Activated T-helper 2 cell treated with anti-CD3 and anti-CD28 coated beads, Interferon-gamma antibody, Interleukin-2, Interleukin-4, amounts not matched to agents 10 μg/mL and 5 μg/mL and 100 μg/mL, durations not matched to agents 14 hours and 24 hours and 36 hours (primary cell): ENCODE measurements at regions not wholly inside any gene's neighbourhood (a gene's known extent, or its start where the extent isn't known, plus 50 kb on each side); places are given as distances from the start of the nearest gene placed in this dataset.
"Not testable (repeated sequence)": the region's sequence is repeated elsewhere in the genome, so short reads cannot be mapped to it uniquely, and the experiment has no call there.

Experiments
- DNase-seq: peaks from one replicate; pipeline ENCODE4 v3.0.0; 2021; ENCODE audit warnings: low spot score
- H3K27ac Mint-ChIP-seq: one replicate; pipeline ENCODE4 v1.8.0; 2021; ENCODE audit warnings: mixed read lengths
- H3K27me3 Mint-ChIP-seq: one replicate; pipeline ENCODE4 v1.8.0; 2021; ENCODE audit warnings: low read depth, mixed read lengths
- H3K36me3 Mint-ChIP-seq: one replicate; pipeline ENCODE4 v1.8.0; 2021; ENCODE audit warnings: low read depth, mixed read lengths
- H3K4me1 Mint-ChIP-seq: one replicate; pipeline ENCODE4 v1.8.0; 2021; ENCODE audit warnings: low read depth, mixed read lengths
- H3K4me3 Mint-ChIP-seq: one replicate; pipeline ENCODE4 v1.8.0; 2021; ENCODE audit warnings: low read depth, mild to moderate bottlenecking, moderate library complexity, mixed read lengths
- H3K9me3 Mint-ChIP-seq: one replicate; pipeline ENCODE4 v1.8.0; 2021; ENCODE audit warnings: mixed read lengths
- intact Hi-C: fragments of 100-400 bp; cut with micrococcal nuclease; formaldehyde crosslinking; loops from one replicate; pipeline ENCODE4 v1.15.1; 2023

DNA sequence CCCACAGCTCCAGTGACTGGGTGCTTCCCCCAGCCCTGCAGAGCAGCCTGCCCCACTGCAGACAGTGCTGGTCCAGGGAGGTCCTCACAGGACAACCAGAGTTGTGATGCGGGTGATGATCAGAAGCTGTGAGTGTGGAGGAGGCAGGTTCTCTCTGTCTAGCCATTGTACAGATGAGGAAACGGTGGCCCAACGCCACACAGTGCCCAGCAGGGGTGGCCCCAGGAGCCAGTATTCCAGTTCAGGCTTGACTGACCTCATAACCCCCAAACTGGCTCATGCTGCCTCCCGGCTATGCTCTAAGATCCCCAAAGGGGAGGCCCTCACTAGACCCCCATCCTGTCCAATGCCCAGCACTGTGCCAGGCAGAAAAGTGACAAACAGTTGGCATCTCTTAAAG is 147.1 kb upstream of the MAMLD1 start:
- H3K4me1 Mint-ChIP-seq, intact Hi-C loops, H3K9me3 Mint-ChIP-seq, H3K27me3 Mint-ChIP-seq, H3K27ac Mint-ChIP-seq, DNase-seq, H3K36me3 Mint-ChIP-seq, H3K4me3 Mint-ChIP-seq: not testable (repeated sequence)

DNA sequence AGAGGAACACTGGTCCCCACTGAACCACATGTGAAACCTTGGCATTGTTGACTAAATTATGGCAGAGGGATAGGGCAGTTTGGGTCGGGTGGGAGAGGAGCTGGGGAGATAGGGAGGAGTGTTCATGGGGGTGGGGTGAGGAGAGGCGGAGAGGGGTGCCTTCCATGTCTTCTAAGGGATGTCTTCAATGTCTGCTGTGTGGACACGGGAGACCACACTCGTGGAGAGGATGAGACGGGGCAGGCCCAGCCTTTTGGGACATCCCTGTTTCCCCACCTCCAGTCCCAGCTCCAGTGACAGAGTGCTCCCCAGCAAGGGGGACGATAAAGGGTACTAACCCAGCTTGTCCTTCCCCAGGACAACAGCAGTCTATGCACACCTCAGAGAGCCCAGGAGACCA is 146.4 kb upstream of the MAMLD1 start:
- Mint-ChIP-seq H3K36me3 (no peaks in the 10 kb centered on the region), H3K4me1 (no peaks in the 10 kb centered on the region), H3K9me3 (no peaks in the 10 kb centered on the region), H3K4me3 (no peak overlapping the region), H3K27ac (no peak overlapping the region), H3K27me3 (peaks cover 10% of the 10 kb centered on the region)
- intact Hi-C loops: no loop called here
- no peak for DNase-seq

DNA sequence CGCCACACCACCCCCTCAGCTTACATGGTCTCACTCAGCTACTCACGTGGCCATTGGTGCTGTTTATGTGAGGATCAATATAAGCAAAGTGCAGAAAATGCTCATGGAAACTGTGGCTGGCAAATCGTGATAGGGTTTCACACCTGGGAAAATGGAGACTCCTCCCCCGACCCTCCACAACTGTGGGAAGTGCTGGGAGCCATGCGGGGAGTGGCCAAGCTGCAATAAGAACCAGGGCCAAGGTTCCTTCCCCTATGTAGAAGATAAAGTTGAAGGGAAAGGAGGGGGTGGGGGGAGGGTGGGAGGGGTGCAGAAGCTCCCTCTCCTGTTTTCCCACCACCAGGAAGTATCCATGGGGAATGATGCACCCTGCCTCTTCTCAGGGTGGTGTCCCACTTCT is 145.5 kb upstream of the MAMLD1 start:
- Mint-ChIP-seq H3K36me3 (no peaks in the 10 kb centered on the region), H3K27ac (no peak overlapping the region), H3K4me1 (no peaks in the 10 kb centered on the region), H3K4me3 (no peak overlapping the region), H3K27me3 (peaks cover 5% of the 10 kb centered on the region), H3K9me3 (no peaks in the 10 kb centered on the region)
- DNase-seq: no peak
- intact Hi-C loops: no loop called here

GRCh38 chrX:150219374-150220185 is 143.5 kb upstream of the MAMLD1 start:
- Mint-ChIP-seq H3K4me1 (no peaks in the 10 kb centered on the region), H3K27ac (no peak overlapping the region), H3K27me3 (peaks cover 3% of the 10 kb centered on the region), H3K4me3 (no peak overlapping the region), H3K9me3 (no peaks in the 10 kb centered on the region), H3K36me3 (no peaks in the 10 kb centered on the region)
- intact Hi-C loops: no loop called here
- DNase-seq: no peak

GRCh38 chrX:150223176-150224015 is 139.7 kb upstream of the MAMLD1 start:
- Mint-ChIP-seq H3K4me1 (peaks cover 2% of the 10 kb centered on the region), H3K36me3 (no peaks in the 10 kb centered on the region), H3K27me3 (peaks cover 3% of the 10 kb centered on the region), H3K4me3 (no peak overlapping the region), H3K9me3 (no peaks in the 10 kb centered on the region), H3K27ac (no peak overlapping the region)
- DNase-seq: no peak
- intact Hi-C loops: no loop called here

DNA sequence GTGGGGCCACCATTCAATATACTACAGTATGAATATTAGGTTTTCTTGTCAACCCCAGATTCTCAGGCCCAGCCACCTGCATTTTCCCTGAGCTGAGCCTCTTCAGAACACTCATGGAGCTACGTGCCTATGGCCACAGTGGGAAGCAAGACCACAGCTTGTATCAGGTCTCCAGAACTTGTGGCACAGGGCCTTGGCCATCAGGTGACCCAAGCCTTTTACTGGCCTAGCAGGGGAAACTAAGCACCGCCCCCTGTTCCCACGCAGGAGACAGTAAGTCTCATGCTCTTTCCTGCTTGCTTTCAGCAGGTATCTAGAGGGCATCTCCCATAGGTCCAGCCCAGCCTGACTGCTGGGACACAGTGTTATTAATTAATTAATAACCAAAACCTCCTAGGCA is 138.4 kb upstream of the MAMLD1 start:
- H3K27ac Mint-ChIP-seq: no peak overlapping the region
- intact Hi-C loops: no loop called here
- H3K4me3 Mint-ChIP-seq: no peak overlapping the region

DNA sequence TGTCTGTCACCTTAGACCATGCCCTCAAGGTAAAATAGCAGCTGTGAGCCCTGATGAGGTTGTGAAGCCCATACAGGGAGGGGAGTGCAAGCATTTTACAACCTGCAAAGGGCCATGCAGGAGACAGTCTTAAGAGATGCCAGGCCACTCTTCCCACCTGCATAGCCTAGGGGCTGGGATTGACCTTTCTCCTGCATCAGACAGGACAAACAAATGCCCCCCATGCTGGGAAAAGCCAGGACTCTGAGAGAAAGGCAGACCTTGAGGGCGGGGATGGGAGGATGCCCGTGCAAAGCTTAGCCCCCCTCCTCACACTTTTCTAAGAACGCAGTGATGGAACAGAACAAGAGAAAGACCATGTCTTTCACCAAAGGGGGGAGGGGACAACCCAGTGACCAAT is 137.9 kb upstream of the MAMLD1 start:
- Mint-ChIP-seq H3K27me3 (peaks cover 5% of the 10 kb centered on the region), H3K27ac (no peak overlapping the region)

More for the DNA sequence above, 138.4 kb upstream of the MAMLD1 start:
- Mint-ChIP-seq H3K27me3 (peaks cover 4% of the 10 kb centered on the region), H3K4me1 (peaks cover 2% of the 10 kb centered on the region), H3K36me3 (no peaks in the 10 kb centered on the region), H3K9me3 (no peaks in the 10 kb centered on the region)
- no peak for DNase-seq

DNA sequence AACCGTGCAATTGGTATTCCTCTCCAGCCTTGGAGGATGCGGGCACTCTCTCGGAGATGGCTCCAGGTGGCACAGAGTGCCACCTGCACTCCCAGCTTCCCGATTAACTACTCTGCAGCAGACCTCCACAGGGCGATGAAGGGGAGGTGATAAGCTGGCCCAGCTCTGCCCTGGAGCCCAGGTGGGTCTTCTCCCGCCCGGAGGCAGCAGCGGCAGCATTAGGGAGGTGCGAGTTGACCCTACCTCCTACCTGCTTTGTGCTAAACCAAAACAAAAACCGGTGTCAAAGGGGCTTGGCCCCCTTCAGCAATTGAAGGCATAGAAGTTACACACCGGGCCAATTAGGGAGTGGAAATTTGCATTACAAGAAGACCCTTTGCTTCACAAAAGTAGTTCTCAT is 137.4 kb upstream of the MAMLD1 start:
- Mint-ChIP-seq H3K27me3 (peaks cover 7% of the 10 kb centered on the region), H3K9me3 (no peaks in the 10 kb centered on the region), H3K36me3 (no peaks in the 10 kb centered on the region), H3K27ac (no peak overlapping the region), H3K4me3 (no peak overlapping the region), H3K4me1 (peaks cover 2% of the 10 kb centered on the region)
- intact Hi-C loops: no loop called here
- DNase-seq: no peak

More for the DNA sequence above, 137.9 kb upstream of the MAMLD1 start:
- Mint-ChIP-seq H3K9me3 (no peaks in the 10 kb centered on the region), H3K36me3 (no peaks in the 10 kb centered on the region), H3K4me1 (peaks cover 2% of the 10 kb centered on the region), H3K4me3 (no peak overlapping the region)
- DNase-seq: no peak
- intact Hi-C loops: no loop called here

DNA sequence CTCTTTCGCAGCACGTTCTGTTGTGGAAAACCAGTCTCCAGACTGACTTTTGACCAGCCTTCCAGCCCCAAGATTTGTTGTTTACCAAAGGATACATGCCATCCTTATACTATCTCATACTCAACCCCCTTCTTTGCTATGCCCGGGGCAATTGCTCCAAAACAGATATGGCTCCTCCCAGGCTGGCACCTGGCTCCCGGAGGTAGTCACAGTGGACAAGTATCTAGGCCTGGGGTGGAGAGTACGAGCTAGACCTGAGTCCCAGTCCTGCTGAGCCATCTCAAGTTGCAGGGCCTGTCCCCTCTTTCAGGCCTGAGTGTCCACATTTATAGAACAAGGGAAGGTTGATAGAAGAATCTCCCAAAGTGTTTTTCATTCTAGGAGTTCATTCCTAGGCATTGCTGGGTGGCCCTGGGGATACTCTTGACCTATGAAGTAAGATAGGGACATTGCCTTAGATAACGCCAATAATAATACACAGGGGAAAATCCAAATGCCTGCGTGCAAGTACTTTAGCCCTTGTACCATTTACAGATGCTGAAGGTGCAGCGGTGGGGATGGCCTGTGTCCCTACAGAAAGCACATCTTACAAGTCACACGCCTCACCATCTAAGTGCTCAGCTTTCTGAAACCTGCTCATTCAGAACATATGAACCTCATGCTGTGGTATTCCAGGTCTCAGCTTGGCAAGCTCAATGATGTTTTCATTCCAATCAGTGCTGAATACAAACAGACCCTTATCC is 136.7 kb upstream of the MAMLD1 start:
- H3K9me3 Mint-ChIP-seq: no peaks in the 10 kb centered on the region
- H3K27ac Mint-ChIP-seq: no peak overlapping the region
- no peak for DNase-seq
- H3K4me1 Mint-ChIP-seq: peaks cover 2% of the 10 kb centered on the region
- H3K36me3 Mint-ChIP-seq: no peaks in the 10 kb centered on the region
- peaks cover 7% of the 10 kb centered on the region for H3K27me3 Mint-ChIP-seq
- H3K4me3 Mint-ChIP-seq: no peak overlapping the region
- intact Hi-C loops: no loop called here

- no peaks in the 10 kb centered on the region for H3K36me3 Mint-ChIP-seq
- intact Hi-C loops: no loop called here
- DNase-seq: no peak
- no peaks in the 10 kb centered on the region for H3K9me3 Mint-ChIP-seq
- H3K27ac Mint-ChIP-seq: no peak overlapping the region
- H3K4me3 Mint-ChIP-seq: no peak overlapping the region
- H3K27me3 Mint-ChIP-seq: peaks cover 9% of the 10 kb centered on the region
- peaks cover 2% of the 10 kb centered on the region for H3K4me1 Mint-ChIP-seq
Observed at GRCh38 chrX:150227321-150227860, 135.7 kb upstream of the MAMLD1 start.

GRCh38 chrX:150227873-150228410 is 135.2 kb upstream of the MAMLD1 start:
- no peak for DNase-seq
- Mint-ChIP-seq H3K27ac (no peak overlapping the region), H3K36me3 (no peaks in the 10 kb centered on the region), H3K4me1 (peaks cover 2% of the 10 kb centered on the region), H3K9me3 (no peaks in the 10 kb centered on the region), H3K27me3 (peaks cover 12% of the 10 kb centered on the region), H3K4me3 (no peak overlapping the region)
- intact Hi-C loops: no loop called here

GRCh38 chrX:150228431-150228830 is 134.7 kb upstream of the MAMLD1 start:
- Mint-ChIP-seq H3K4me1 (peaks cover 2% of the 10 kb centered on the region), H3K4me3 (no peak overlapping the region), H3K27me3 (peaks cover 12% of the 10 kb centered on the region), H3K27ac (no peak overlapping the region), H3K36me3 (no peaks in the 10 kb centered on the region), H3K9me3 (no peaks in the 10 kb centered on the region)
- DNase-seq: no peak
- intact Hi-C loops: no loop called here
